ENCODE measurements at regions not wholly inside any gene's neighbourhood (a gene's known extent, or its start where the extent isn't known, plus 50 kb on each side); places are given as distances from the start of the nearest gene placed in this dataset.
A peak's percentile ranks its signal among the peaks of the same experiment; 100 is the strongest.

DNA sequence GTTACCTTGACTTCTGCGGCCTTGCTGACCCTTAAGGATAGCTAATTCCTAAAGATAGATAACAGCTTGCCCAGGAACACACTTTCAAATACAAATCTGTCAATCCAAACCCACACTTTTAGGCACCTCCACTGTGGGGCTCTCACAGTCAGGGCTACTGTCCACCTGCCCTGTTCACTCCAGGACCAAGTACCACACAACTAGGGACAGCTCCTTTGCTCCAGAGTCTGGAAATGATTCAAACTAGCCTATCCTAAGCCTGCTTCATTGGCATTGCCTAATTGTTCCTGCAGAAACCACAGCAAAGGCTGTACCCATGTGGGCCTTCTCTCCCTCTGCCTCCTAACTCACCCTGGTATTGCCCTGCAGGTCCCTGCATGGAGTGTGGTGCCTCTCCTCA, 538.9 kb upstream of the IGFBP3 start:
- Histone ChIP-seq H3K27me3 (no peaks in the 10 kb centered on the region), H3K9me3 (peaks cover 0 to 53% (median 30%) of the 10 kb centered on the region in 11 donors), H3K4me3 (no peak overlapping the region), H3K36me3 (no peaks in the 10 kb centered on the region), H3K27ac (no peak overlapping the region), H3K4me1 (peaks cover 0 to 14% (median 0%) of the 10 kb centered on the region in 9 donors)
- 86 to 90% methylated on average over 1 of the region's 1 CpG for WGBS, 2 donors
- no peak for DNase-seq
- TF ChIP-seq, protein P1, sequence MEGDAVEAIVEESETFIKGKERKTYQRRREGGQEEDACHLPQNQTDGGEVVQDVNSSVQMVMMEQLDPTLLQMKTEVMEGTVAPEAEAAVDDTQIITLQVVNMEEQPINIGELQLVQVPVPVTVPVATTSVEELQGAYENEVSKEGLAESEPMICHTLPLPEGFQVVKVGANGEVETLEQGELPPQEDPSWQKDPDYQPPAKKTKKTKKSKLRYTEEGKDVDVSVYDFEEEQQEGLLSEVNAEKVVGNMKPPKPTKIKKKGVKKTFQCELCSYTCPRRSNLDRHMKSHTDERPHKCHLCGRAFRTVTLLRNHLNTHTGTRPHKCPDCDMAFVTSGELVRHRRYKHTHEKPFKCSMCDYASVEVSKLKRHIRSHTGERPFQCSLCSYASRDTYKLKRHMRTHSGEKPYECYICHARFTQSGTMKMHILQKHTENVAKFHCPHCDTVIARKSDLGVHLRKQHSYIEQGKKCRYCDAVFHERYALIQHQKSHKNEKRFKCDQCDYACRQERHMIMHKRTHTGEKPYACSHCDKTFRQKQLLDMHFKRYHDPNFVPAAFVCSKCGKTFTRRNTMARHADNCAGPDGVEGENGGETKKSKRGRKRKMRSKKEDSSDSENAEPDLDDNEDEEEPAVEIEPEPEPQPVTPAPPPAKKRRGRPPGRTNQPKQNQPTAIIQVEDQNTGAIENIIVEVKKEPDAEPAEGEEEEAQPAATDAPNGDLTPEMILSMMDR (IDR thresholded peaks at IDR 0.05): no peak
- ATAC-seq: peak in 2 of 8 donors; percentile 43
- intact Hi-C loops (cut with DNase I): no loop called here

DNA sequence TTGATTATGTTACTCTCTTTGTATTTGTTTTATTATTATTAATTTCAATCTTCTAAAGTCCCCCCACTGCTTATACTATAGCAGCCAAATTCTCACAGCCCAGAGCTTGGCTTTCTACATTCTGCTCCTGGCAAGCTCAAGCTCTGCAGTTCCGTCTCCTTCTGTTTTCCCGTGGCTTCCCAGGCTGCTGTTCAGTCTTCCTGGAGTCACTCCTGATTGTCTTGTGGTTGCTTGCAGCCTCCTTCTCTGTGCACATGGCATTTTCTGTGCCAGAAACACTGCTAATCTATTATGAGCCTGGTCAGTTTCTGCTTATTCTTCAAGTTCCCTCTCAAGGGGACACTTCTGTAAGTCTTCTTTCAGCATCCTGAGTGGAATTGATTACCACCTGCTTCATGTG, 533.7 kb upstream of the IGFBP3 start:
- Histone ChIP-seq H3K27me3 (no peaks in the 10 kb centered on the region), H3K4me3 (no peak overlapping the region), H3K36me3 (no peaks in the 10 kb centered on the region), H3K9me3 (peaks cover 0 to 5% (median 0%) of the 10 kb centered on the region in 11 donors), H3K27ac (no peak overlapping the region), H3K4me1 (peaks cover 0 to 14% (median 0%) of the 10 kb centered on the region in 9 donors)
- TF ChIP-seq, protein P1 (IDR thresholded peaks at IDR 0.05): no peak
- intact Hi-C loops (cut with DNase I): no loop called here
- ATAC-seq (peak in 5 of 8 donors; percentile 35 to 46 (median 38)), DNase-seq (peak in 1 of 2 donors; percentile 15)
- 54 to 62% methylated on average over 2 of the region's 2 CpGs for WGBS, 2 donors

DNA sequence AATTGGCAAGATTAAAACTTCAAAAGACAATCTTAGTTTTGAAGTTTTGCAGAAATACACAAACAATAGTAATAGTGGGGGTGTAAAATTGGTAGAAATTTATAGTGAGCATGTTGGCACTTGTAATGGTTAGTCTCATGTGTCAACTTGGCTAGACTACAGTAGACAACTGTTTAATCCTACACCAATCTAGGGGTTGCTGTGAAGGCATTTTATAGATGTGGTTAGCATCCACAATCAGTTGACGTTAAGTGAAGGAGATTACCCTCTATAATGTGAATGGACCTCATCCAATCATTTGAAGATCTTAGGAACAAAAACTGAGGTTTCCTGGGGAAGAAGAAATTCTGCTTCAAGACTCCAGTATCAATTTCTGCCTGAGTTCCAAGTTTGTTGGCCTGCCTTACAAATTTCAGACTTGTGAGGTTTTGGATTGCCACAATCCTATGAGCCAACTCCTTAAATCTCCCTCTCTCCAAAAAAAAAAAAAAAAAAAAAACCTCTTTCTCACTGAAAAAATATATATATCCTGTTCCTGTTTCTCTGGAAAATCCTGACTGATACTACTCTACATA, 531.6 kb upstream of the IGFBP3 start:
- Histone ChIP-seq H3K4me1 (peaks cover 0 to 14% (median 0%) of the 10 kb centered on the region in 9 donors), H3K9me3 (peaks cover 0 to 6% (median 0%) of the 10 kb centered on the region in 11 donors), H3K27ac (no peak overlapping the region), H3K4me3 (no peak overlapping the region), H3K36me3 (no peaks in the 10 kb centered on the region), H3K27me3 (no peaks in the 10 kb centered on the region)
- 76 to 88% methylated on average over 1 of the region's 1 CpG for WGBS, 2 donors
- ATAC-seq (no peak), DNase-seq (no peak)
- intact Hi-C loops (cut with DNase I): no loop called here
- TF ChIP-seq, protein P1 (IDR thresholded peaks at IDR 0.05): no peak

DNA sequence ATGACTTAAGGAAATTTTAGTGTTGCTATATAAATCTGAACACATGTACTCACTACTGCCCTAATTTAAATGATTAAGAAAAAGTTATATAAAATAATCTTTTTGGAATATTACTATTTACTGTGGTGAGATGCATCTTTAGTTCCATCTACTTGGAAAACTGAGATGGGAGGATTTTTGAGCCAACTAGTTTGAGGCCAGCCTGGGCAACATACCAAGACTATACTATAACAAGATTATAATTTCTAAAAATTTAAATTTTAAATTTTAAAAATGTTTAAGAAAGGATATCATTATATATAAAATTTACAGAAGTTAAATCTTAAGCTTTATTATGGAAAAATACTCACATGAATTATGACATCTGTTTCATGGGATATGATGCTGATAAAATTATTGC, 530.8 kb upstream of the IGFBP3 start:
- H3K36me3 ChIP-seq: no peaks in the 10 kb centered on the region
- H3K27ac ChIP-seq: no peak overlapping the region

More for the DNA sequence above, 530.8 kb upstream of the IGFBP3 start:
- intact Hi-C loops (cut with DNase I): no loop called here
- ATAC-seq (no peak), DNase-seq (no peak)
- no peak overlapping the region for H3K4me3 ChIP-seq
- H3K27me3 ChIP-seq: no peaks in the 10 kb centered on the region
- H3K4me1 ChIP-seq: peaks cover 0 to 14% (median 0%) of the 10 kb centered on the region in 9 donors
- TF ChIP-seq, protein P1 (IDR thresholded peaks at IDR 0.05): no peak
- H3K9me3 ChIP-seq: peaks cover 0 to 6% (median 0%) of the 10 kb centered on the region in 11 donors
